UCSD-AML1 (cell line): ENCODE measurements at regions not wholly inside any gene's neighbourhood (a gene's known extent, or its start where the extent isn't known, plus 50 kb on each side); places are given as distances from the start of the nearest gene placed in this dataset.
"Not testable (repeated sequence)": the region's sequence is repeated elsewhere in the genome, so short reads cannot be mapped to it uniquely, and the experiment has no call there.

ENCODE experiments used
- DNase-seq: peaks from one replicate; lab custom pipeline; 2025; ENCODE audit not compliant: unreplicated experiment; lab: John Stamatoyannopoulos, UW

GRCh38 chr1:189983166-189983890 lies 494.3 kb downstream of the BRINP3 start:
- no peak for DNase-seq

- DNase-seq = no peak
Measured at GRCh38 chr1:189986516-189986915, 491.1 kb downstream of the BRINP3 start.

GRCh38 chr1:189987509-189987908 lies 490.2 kb downstream of the BRINP3 start:
- no peak for DNase-seq

- DNase-seq = no peak
Measured at GRCh38 chr1:189992856-189993255, 484.8 kb downstream of the BRINP3 start.

GRCh38 chr1:190000365-190000872 lies 477.2 kb downstream of the BRINP3 start:
- no peak for DNase-seq

GRCh38 chr1:190001187-190001586 lies 476.5 kb downstream of the BRINP3 start:
- no peak for DNase-seq

GRCh38 chr1:190003376-190003775 lies 474.3 kb downstream of the BRINP3 start:
- no peak for DNase-seq

GRCh38 chr1:190011585-190011984 lies 466.1 kb downstream of the BRINP3 start:
- DNase-seq = no peak

GRCh38 chr1:190019151-190019550 lies 458.5 kb downstream of the BRINP3 start:
- not testable (repeated sequence) for DNase-seq

GRCh38 chr1:190019717-190020116 lies 457.9 kb downstream of the BRINP3 start:
- DNase-seq = no peak

GRCh38 chr1:190022709-190023108 lies 455.0 kb downstream of the BRINP3 start:
- DNase-seq = no peak

GRCh38 chr1:190029441-190029840 lies 448.2 kb downstream of the BRINP3 start:
- no peak for DNase-seq

- no peak for DNase-seq
Measured at GRCh38 chr1:190043655-190044054, 434.0 kb downstream of the BRINP3 start.

GRCh38 chr1:190046231-190046630 lies 431.4 kb downstream of the BRINP3 start:
- no peak for DNase-seq
